ENCODE measurements at regions not wholly inside any gene's neighbourhood (a gene's known extent, or its start where the extent isn't known, plus 50 kb on each side); places are given as distances from the start of the nearest gene placed in this dataset.

DNA sequence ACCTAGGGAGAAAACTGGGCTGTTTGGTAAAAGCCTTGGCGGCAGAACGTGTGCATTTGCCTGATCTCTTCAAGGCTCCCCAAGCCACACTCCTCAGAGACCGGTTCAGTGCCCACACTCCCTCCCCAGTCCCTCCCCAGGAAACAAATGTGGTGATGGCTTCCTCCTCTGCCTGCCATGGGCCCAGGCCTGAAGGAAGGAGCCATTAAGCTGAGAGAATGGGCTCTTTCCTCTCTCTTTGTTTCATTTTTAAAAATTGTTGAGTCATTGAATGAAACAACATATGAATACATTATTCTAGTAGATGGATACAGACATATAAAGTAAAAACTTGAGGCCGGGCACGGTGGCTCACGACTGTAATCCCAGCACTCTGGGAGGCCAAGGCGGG lies 50.6 kb upstream of the YWHAQ start:
- H3K9me3 ChIP-seq: no peaks in the 10 kb centered on the region
- no peak for DNase-seq
- no peaks in the 10 kb centered on the region for H3K27me3 ChIP-seq
- H3K27ac ChIP-seq: no peak overlapping the region
- no peaks in the 10 kb centered on the region for H3K36me3 ChIP-seq
- H3K4me3 ChIP-seq: no peak overlapping the region
- TF ChIP-seq, protein P1, sequence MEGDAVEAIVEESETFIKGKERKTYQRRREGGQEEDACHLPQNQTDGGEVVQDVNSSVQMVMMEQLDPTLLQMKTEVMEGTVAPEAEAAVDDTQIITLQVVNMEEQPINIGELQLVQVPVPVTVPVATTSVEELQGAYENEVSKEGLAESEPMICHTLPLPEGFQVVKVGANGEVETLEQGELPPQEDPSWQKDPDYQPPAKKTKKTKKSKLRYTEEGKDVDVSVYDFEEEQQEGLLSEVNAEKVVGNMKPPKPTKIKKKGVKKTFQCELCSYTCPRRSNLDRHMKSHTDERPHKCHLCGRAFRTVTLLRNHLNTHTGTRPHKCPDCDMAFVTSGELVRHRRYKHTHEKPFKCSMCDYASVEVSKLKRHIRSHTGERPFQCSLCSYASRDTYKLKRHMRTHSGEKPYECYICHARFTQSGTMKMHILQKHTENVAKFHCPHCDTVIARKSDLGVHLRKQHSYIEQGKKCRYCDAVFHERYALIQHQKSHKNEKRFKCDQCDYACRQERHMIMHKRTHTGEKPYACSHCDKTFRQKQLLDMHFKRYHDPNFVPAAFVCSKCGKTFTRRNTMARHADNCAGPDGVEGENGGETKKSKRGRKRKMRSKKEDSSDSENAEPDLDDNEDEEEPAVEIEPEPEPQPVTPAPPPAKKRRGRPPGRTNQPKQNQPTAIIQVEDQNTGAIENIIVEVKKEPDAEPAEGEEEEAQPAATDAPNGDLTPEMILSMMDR (IDR thresholded peaks at IDR 0.05): no peak
- no peaks in the 10 kb centered on the region for H3K4me1 ChIP-seq
- intact Hi-C loops (cut with DNase I; ENCODE audit: low total_unique reads): no loop called here

DNA sequence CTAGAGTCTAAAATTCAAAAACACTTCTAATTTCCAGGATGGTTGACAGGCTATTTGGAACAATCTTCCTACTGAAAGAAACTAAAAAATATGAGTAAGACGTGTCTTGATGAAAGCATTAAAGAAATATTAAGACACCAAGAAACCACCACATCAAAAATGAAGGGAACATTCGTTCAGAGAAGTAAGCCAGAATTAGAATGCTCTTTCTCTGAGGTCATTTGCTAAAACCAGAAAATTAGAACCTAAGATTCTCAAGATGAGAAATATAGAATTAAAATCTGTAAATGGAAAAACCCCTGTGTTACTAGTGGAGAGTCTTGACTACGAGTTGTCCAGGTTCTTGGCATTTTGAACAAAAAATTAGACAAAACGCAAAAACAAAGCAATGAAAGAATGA lies 54.8 kb upstream of the YWHAQ start:
- Histone ChIP-seq H3K27ac (no peak overlapping the region), H3K4me1 (no peaks in the 10 kb centered on the region), H3K4me3 (no peak overlapping the region), H3K27me3 (no peaks in the 10 kb centered on the region), H3K9me3 (no peaks in the 10 kb centered on the region), H3K36me3 (no peaks in the 10 kb centered on the region)
- no peak for DNase-seq
- TF ChIP-seq, protein P1 (IDR thresholded peaks at IDR 0.05): no peak
- intact Hi-C loops (cut with DNase I; ENCODE audit: low total_unique reads): no loop called here

DNA sequence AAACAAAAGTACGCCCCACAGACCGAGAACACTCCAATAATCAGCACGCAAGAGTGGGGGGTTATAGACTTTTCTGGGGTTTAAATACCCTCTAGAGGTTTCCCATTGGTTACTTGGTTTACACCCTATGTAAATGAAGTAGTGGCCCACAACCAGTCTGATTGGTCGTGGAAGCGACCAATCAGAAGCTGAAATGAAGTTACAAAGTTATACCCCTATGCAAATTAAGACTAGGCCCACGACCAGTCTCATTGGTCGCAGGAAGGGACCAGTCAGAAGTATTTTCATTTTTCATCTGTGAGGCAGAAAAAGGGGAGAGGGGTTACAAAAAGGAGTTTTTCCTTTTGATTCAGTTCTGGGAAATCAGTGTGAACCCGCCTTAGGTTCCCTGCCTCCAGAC lies 55.3 kb upstream of the YWHAQ start:
- H3K9me3 ChIP-seq: no peaks in the 10 kb centered on the region
- TF ChIP-seq, protein P1 (IDR thresholded peaks at IDR 0.05): no peak

DNA sequence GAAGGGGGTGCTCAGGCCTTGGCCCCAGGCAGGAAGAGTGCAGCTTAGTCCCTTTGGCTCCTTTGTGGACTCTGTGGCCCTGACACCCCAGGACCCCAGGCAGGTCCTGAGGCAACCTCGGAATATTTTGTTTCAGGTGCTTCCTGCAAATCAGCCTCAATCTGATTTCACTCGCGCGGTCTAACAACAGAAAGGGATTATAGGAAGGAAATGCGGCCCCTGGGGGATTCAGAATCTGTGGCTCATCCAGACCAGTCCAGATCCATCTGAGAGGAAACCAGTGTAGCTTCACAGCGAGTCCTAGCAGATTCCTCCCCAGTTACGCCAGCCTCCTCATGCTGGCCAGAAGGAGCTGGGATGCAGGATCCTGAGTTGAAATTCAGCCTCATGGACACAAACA lies 59.5 kb upstream of the YWHAQ start:
- no peaks in the 10 kb centered on the region for H3K9me3 ChIP-seq
- H3K4me1 ChIP-seq: peaks cover 0 to 16% (median 10%) of the 10 kb centered on the region in 4 donors
- no peaks in the 10 kb centered on the region for H3K36me3 ChIP-seq
- TF ChIP-seq, protein P1 (IDR thresholded peaks at IDR 0.05): no peak
- peak in 1 of 2 donors; percentile 57 for DNase-seq
- no peak overlapping the region for H3K27ac ChIP-seq
- no peak overlapping the region for H3K4me3 ChIP-seq
- H3K27me3 ChIP-seq: no peaks in the 10 kb centered on the region
- intact Hi-C loops (cut with DNase I; ENCODE audit: low total_unique reads): loop anchor here (10.0 kb wide), 2 partner anchors 55 to 125 kb away; partner anchors contain the start of gene YWHAQ

More for the DNA sequence above, 55.3 kb upstream of the YWHAQ start:
- intact Hi-C loops (cut with DNase I; ENCODE audit: low total_unique reads): no loop called here
- H3K4me1 ChIP-seq: no peaks in the 10 kb centered on the region
- H3K27me3 ChIP-seq: no peaks in the 10 kb centered on the region
- no peak overlapping the region for H3K4me3 ChIP-seq
- no peak for DNase-seq
- H3K36me3 ChIP-seq: no peaks in the 10 kb centered on the region
- H3K27ac ChIP-seq: no peak overlapping the region

DNA sequence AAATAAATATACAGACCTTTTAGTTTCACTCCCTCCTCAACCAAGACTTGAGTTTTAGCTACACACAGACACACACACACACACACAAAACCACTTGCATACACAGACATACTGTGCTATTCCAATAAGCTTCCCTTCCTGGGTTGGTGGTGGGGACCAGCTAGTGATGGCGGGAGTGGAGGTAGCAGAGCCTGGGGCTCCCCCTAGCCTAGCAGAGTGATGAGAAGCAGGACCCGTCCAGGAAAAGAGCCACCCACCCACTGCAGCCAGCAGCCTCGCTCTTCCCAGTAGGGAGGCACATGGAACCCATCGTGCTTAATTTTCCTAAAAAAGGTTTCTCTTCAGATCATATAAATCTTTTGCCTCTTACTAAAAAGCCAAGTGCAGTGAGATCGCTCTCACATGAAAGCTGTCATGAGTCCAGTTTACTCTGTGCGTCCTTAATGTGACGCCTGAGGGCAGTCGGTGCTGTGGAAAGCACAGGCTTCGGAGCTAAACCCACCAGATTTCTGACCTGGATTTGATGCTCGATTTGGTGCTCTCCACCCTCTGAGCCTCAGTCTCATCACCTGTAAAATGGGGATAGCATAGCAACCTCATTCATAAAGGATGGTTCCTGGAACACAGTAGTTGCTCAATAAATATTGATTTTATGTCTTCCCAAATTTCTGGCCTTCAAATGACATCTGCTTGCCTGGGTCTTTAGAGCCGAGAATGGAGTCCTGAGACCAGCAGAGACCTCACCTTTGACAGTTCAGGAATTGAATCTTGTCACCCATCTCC lies 60.1 kb upstream of the YWHAQ start:
- TF ChIP-seq, protein P1 (IDR thresholded peaks at IDR 0.05): no peak
- Histone ChIP-seq H3K4me3 (no peak overlapping the region), H3K27ac (no peak overlapping the region), H3K9me3 (no peaks in the 10 kb centered on the region), H3K36me3 (no peaks in the 10 kb centered on the region), H3K27me3 (no peaks in the 10 kb centered on the region), H3K4me1 (peaks cover 0 to 16% (median 10%) of the 10 kb centered on the region in 4 donors)
- no peak for DNase-seq
- intact Hi-C loops (cut with DNase I; ENCODE audit: low total_unique reads): loop anchor here (10.0 kb wide), 2 partner anchors 56 to 126 kb away; partner anchors contain the start of gene YWHAQ
